ENCODE measurements at regions not wholly inside any gene's neighbourhood (a gene's known extent, or its start where the extent isn't known, plus 50 kb on each side); places are given as distances from the start of the nearest gene placed in this dataset.
"Not testable (repeated sequence)": the region's sequence is repeated elsewhere in the genome, so short reads cannot be mapped to it uniquely, and the experiment has no call there.

- not testable (repeated sequence) for TF ChIP-seq POLR2AphosphoS5 (IDR thresholded peaks at IDR 0.05; ENCODE audit: low read depth); CTCF (conservative IDR thresholded peaks at IDR 0.05; ENCODE audit: low read depth in 2 of 2); NANOG (IDR thresholded peaks at IDR 0.05; ENCODE audit: borderline replicate concordance)
Observed at GRCh38 chr9:97248252-97248651, 59.2 kb upstream of the CCDC180 start.
